Retinal pigment epithelial cell (primary cell): ENCODE measurements at regions not wholly inside any gene's neighbourhood (a gene's known extent, or its start where the extent isn't known, plus 50 kb on each side); places are given as distances from the start of the nearest gene placed in this dataset.

Experiments used
- DNase-seq: peaks from one replicate; pipeline ENCODE4 v3.0.0-alpha.2; 2010; ENCODE audit warnings: low read depth
- H3K4me3 ChIP-seq: 2 replicates; pipeline ENCODE4 v1.5.1; 2011; ENCODE audit warnings: mild to moderate bottlenecking, low read length, control low read depth, moderate library complexity
- CTCF ChIP-seq: conservative IDR thresholded peaks from 2 replicates; pipeline ENCODE4 v1.5.1; 2011; ENCODE audit warnings: low read depth, low read length, control low read depth, inconsistent platforms

DNA sequence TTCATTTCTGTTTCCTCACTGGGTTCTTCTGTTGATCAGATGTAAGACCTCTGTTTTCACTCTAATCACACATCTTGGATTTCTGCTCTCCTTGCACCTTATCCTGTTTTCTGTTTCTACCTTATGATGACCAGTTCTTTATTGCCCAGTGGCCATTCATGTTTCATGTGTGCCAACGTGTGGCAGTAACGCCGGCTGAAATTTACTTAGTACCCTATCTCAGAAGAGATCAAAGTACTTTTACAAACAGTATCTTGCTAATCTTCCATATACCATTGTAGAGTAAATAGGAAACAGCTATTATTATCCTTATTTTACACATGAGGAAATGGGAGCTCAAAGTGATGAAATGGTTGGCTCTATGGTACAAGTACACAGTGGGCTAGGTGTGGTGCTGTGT, 74.0 kb downstream of the GATA3 start:
- TF ChIP-seq CTCF = no peak
- no peak for DNase-seq
- H3K4me3 ChIP-seq = no peak overlapping the region

DNA sequence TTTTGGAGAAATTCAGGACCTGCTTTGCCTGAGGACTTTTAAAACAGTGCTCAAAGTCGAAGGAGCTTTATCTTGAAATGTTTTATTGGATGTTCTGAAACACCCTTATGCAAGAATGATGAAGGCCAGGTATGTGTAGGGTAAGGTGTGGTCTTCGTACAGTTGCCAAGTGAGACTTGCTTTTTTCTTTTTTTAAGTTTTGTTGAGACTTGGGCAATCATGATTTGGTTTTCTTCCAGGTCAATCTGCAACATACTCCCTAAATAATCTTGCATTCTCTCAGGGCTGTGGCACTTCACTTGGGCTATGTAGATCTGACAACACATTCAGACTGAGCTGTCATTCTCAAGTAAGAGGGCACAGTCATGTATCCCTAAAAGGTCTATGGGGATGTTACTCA, 75.0 kb downstream of the GATA3 start:
- no peak for TF ChIP-seq CTCF
- no peak overlapping the region for H3K4me3 ChIP-seq
- DNase-seq = no peak

DNA sequence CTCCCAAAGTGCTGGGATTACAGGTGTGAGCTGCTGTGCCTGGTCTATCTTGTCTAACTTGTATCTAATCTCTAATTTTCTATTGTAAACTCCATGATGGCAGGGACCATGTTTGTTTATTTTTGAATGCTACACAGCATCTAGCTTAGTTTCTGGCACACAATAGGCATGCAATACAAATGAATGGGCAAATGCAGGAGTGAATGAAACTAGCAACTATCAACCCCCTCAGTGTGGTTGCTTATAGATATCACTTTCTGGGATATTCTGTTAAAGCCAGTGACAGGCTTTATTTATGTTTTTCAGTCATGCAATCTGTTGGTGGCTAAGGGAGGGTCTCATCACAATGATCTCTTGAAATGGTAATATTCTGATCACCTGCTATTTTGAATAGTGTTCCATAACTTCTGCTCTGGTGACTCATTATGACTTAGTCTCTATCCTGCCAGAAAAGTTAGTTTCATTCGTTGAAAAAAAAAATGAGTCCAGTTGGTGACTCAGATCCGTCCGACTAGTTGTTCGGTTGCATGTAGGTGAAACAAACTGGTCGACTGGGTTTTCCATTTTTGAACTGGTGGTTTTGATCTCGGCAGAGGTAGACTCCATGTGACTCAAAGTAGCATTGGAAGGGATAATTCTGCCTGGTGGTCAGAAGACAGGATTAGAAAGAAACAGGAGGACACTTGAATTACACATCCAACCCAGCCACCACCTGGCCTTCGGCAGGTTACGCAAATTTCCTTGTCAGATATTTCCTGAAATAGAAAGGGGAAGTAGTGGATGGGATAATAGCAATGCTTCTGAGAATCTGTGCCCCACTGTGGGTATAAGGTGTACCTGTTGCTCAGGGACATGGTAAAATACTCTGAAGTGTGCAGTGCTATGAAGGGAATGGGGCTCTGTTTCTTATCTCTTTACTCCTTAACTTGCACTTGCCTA, 76.8 kb downstream of the GATA3 start:
- H3K4me3 ChIP-seq = no peak overlapping the region
- TF ChIP-seq CTCF = no peak
- peak; percentile 25 for DNase-seq

- H3K4me3 ChIP-seq = no peak overlapping the region
- TF ChIP-seq CTCF = no peak
- no peak for DNase-seq
These were observed 78.7 kb downstream of the GATA3 start for GRCh38 chr10:8133146-8133545.

DNA sequence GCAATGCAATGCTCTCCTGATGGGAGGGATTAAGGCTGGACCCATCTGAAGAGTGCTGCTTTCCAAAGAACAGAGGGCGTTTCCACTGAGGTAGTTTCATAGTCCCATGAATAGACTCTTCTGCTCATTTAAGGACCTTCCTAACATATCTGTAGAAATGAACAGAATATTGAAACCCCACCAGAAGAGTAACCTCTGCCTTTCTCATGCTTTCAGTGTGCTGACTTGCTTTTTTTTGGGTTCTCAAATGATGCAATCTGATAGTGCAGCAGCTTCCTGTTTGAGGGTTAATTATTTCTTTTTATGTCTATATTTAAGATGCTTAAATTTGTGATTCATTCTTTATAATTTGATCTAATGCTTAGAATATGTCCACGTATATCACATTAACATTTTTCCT, 82.2 kb downstream of the GATA3 start:
- no peak overlapping the region for H3K4me3 ChIP-seq
- no peak for DNase-seq
- no peak for TF ChIP-seq CTCF

DNA sequence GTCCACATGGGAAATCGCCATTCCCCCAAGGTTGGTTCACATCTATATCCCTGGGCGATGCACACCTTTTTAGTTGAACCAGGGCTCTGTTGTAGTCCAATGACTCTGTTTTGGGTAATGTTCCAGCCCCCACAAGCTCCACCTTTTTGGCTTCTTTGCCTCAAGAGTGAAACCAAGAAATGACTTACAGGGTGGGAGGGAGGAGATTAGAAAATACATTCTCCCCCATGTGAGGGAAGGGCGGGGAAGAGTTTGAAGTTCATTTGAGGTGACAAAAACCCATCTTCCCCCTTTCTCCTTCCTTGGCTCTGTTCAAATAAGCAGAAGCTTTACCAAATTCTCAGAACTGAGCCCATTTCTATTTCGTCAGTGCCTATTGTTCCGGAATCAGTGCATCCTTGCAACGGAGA, 82.8 kb downstream of the GATA3 start:
- no peak overlapping the region for H3K4me3 ChIP-seq
- DNase-seq = no peak
- TF ChIP-seq CTCF = no peak

DNA sequence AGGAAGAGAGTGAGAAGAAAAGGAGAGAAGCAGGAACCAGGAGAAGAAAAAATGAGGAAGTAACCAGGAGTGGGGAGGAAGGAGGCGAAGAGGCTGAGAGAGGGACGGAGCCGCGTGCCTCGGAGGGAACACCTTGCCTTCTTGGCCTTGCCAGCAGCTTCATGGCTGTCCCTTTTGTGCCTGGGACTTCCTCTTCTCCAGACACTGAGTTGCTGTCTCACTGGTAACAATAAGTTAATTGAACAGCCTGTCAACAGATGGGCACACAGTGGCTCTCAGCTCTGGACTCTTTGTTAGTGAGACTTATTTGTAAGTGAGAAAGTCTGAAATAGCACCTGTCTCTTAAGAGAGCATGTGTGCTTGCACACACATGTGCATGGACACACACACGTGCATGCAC, 83.2 kb downstream of the GATA3 start:
- no peak for TF ChIP-seq CTCF
- no peak overlapping the region for H3K4me3 ChIP-seq
- DNase-seq = no peak
